RPMI7951 (cell line): ENCODE measurements at regions not wholly inside any gene's neighbourhood (a gene's known extent, or its start where the extent isn't known, plus 50 kb on each side); places are given as distances from the start of the nearest gene placed in this dataset.

Source experiments
- DNase-seq: peaks from one replicate; pipeline ENCODE4 v3.0.0-alpha.2; 2012; ENCODE audit warnings: low read depth

DNA sequence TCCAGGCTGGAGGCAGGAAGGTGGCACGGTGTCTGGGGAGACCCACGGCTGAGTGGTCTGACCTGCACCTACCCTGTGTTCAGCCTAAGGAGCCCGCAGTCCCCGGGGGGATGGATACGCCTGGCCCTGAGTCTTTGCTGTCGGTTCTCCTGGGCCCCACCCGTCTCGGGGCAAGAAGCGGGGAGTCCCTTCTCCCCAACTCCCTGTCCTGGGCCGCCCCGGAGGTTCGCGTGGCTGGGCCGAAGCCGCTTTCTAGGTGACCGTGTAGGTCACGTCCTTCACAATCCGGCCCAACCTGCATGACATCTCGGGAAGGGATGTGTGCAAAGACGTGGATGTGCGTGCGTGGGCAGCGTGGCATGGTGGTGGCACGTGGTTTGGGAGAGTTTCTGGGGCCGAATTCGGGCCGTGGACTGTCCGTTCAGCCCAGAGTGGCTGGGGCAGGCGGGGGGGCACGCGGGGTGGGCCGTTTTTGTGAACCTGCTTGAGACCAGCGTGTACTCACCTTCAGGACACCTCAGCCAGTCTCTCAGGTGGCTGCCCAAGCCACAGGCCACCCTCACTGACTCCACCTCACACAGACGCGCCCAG, 103.3 kb downstream of the PTPRS start:
- no peak for DNase-seq

DNA sequence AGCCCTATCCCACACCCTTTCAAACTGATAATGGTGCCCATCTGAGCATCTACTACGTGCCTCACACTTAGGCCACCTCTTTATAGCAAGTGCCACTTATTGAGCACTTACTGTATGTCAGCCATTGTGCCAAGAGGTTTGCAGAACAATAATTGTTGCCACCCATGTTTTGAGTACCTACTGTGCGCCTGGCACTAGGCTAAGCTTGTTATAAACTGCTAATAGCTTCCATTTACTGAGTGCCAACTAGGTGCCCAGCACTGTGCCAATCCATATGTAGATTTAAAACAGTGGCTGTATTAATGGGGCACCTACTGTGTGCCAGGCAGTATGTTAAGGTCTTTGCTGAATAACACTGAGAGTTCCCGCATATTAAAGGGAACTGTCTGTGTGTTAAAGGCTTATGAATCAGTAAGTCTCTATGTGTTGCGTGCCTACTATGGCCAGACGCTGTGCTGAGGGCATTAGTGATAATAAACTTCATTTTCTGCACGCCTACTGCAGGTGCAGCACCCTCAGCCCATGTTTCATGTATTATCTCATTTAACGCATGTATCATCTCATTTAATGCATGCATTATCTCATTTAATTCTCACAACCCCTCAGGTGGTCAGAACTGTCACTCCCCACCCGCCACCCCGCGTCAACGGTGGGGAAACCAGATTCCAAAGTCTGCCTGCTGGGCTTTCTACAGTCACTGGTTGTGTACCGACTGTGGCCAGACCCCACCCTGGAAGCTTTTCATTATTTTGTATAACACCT, 105.0 kb downstream of the PTPRS start:
- no peak for DNase-seq

DNA sequence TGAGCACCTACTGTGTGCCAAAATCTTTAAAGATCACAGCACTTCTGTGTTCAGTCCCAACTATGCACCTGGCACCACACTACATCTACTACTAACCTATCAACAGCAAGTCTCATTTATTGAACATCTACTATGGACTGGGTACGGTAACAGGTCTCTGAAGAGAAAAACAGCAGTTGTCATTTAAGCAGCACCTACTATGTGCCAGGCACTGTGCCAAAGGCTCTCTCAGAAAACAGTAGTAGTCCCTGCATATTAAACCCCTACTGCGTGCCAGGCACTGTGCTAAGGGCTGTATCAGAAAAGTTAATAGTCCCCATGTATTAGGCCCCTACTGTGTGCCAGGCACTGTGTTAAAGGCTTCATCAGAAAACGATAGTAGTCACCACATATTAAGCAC, 106.2 kb downstream of the PTPRS start:
- no peak for DNase-seq

DNA sequence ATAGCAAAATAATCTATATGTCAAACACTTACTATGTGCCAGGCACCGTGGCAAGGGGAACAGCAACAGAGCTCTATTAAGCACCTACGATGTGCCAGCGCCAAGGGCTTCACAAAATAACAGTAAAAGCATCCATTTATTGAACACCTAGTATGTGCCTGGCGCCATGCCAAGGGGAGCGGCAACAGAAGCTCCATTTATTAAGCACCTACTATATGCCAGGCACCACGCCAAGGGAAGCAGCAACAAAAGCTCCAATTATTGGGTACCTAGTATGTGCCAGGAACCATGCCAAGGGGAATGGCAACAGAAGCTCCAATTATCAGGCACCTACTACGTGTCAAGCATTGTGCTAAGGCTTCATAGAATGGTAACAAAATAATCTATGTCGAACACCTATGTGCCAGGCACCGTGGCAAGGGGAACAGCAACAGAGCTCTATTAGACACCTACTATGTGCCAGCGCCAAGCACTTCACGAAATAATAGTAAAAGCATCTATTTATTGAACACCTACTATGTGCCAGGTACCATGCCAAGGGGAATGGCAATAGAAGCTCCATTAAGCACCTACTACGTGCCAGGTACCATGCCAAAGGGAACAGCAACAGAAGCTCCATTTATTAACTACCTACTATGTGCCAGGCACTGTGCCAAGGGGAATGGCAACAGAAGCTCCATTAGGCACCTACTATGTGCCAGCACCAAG, 107.7 kb downstream of the PTPRS start:
- DNase-seq: no peak

DNA sequence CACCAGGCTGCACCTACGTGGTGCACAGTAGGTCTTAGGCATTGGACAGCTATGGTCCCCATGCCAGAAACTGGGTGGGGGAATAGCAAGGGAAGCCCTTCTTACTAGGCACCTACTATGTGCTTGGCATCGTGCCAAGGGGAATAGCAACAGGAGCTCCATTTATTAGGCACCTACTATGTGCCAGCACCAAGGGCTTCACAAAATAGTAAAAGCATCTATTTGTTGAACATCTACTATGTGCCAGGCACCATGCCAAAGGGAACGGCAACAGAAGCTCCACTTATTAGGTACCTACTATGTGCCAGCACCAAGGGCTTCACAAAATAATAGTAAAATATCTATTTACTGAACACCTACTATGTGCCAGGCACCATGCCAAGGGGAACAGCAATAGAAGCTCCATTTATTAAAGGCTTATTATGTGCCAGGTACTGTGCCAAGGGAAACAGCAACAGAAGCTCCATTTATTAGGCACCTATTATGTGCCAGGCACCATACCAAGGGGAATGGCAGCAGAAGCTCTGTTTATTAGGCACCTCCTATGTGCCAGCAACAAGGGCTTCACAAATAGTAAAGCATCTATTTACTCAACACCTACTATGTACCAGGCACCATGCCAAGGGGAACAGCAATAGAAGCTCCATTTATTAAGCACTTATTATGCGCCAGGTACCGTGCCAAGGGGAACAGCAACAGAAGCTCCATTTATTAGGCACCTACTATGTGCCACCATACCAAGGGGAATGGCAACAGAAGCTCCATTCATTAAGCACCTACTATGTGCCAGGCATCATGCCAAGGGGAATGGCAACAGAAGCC, 108.5 kb downstream of the PTPRS start:
- no peak for DNase-seq

DNA sequence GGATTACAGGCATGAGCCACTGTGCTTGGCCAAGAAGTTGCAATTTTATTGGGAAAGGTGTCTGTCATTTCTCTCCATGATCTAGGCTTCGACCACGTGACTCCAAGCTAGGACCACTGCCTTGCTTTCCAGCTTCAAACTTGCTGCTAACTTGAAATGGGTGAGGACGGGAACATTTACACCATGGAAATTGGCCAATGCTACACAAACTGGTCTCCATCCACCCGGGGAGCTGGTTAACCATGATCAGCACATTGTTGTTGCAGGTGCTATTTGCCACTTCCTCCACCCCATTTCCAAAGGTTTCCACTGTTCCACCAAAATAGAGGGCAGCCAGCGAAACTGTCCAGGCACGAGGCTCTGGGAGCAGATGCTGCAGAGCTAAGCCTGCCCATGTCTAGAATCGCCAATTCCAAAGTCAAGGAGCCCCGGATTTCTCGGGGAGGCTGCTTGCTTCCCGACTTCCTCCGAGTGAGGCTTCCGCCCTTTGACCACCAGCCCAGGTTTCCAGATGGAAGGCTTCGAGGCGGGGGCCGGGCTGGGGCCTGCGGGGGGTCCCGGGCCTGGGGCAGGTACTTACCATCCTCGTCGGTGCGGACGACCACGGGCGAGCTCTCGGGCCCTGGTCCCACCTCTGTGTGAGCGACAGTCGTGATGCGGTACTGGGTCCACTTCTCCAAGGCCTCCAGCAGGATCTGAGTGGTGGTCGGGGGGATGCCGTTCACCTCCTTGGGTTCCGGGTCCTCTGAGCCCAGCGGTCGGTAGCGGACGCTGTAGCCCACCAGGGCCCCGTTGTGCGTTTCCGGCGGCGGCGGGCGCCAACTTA, 109.7 kb downstream of the PTPRS start:
- DNase-seq: no peak

DNA sequence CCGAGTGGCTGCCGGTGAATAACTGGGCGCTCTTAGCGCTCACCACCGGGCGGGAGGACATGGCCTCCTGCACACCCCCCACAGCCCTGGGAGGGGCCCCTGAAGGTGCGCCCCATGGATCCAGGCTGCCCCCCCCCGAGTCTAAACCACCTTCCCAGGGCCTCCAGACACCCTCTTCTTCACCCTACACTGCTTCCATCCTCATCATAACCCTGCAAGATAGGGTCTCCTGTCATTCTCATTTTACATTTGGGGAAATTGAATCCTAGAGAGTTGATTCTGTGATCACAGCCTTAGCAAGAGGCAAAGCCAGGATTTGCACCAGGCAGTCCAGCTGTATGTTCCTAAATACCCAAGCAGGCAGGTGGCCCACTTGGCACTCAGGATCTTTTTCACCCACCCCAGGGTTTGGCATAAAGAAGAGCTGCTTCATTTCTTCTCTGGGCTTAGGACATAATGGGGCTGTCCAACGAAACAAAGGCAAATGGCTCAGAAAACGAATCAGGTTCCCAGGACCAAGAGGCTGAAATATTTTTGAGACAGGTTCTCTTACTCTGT, 110.8 kb downstream of the PTPRS start:
- no peak for DNase-seq

DNA sequence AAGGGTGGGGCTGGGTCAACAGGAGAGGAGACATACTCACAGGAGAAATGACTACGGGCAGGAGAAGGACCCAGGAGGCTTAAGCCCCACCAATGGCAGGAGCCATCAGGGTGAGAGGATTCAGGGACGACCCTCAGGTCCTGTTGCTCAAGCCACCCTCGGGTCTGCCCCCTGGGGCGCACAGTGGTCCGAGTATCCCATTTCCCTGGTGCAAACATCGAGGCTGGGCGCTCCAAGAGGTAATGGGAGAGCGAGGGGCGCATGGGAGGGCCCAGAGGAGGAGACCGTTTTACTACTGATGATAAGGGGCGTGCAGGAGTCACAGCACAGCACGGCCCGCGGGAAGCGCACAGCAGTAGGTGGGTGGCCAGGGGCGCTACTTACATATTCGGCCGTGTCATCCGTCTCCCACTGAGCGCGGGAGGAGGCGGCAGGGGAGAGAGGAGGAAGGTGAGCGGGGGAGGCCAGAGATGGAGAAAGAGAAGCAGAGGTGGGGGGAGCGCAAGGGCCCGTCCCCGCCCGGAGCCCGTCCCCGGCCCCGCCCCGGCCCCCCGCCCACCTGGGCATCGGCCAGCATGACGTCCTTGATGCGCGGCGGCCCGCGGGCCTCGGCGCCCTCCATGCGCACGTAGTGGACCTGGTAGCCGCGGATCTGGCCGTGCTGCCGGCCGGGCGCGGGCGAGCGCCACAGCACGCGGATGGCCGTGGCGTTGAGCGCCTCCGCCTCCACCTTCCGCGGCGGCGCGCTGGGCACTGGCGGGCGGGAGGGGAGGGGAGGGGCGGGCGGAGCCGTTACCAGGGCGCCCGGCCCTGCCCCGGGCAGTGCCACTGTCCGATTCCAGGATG, 111.5 kb downstream of the PTPRS start:
- no peak for DNase-seq

DNA sequence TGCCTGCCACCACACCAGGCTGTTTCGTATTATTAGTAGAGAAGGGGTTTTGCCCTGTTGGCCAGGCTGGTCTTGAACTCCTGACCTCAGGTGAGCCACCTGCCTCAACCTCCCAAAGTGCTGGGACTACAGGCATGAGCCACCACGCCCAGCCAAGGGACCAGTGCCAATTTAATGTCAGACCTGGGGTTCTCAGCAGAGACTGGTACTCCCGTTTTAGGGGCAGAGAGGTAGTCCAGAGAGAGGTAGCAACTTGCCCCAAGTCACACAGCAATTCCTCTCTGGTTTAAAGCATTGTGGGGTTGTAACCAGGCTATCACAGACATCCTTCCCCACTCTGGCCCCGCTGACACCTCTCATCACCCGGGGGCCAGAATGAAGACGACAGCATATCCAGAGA, 112.1 kb downstream of the PTPRS start:
- no peak for DNase-seq

DNA sequence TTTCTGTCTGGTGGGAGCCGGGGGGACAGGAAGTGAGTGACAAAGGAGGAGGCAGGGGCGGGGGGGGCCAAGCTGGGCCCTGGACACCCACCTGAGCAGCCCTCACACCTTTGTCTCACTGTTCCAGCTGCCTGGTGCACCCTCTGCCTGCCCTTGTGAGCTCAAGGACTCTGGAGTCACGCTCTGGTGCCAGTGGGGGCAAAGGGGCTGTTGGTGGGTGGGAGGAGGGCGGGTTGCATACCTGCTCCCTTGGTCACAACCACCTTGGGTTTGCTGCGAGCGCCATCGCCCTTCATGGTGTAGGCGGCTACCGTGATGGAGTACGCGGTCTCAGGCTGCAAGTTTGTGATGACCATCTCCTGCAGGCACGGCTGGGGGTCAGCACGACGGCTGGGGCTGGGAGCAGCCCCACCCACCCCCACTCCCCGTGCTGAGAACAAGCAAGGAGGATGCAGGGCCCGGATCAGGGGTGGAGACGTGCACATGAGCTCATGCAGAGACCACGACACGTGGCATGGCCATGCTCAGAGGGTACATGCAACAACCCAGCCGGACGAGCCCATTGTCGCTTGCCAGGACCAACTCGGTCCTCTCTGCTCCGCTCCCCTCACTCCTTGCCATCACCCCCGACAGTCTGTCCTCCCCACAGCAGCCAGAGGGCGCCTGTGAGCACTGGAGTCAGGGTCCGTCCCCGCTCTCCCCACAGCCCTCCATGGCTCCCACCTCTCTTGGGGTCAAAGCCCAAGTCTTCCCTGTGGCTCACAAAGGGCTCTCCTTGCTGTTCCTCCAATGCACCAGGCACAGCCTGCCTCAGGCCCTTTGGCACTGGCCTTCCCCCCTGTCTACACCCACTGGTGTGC, 114.9 kb downstream of the PTPRS start:
- DNase-seq: no peak

DNA sequence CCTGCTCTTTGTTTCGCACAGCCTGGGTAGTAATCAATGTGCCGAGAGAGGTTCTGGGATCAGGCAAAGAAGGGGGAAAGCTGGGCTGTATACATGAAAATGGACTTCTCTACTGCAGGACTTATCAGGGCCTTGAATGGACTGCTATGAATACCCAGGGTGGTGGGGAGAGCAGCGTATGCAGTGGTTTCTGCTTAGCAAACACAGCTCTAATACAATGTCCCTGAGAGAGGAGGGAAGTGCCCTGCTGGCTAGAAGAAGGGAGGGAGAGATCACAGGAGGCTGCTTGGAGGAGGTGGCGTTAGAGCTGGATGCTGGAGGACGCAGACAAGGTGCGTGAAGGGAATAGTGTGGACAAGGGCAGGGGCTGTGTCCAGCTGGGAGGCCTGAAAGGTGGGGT, 116.1 kb downstream of the PTPRS start:
- DNase-seq: no peak

DNA sequence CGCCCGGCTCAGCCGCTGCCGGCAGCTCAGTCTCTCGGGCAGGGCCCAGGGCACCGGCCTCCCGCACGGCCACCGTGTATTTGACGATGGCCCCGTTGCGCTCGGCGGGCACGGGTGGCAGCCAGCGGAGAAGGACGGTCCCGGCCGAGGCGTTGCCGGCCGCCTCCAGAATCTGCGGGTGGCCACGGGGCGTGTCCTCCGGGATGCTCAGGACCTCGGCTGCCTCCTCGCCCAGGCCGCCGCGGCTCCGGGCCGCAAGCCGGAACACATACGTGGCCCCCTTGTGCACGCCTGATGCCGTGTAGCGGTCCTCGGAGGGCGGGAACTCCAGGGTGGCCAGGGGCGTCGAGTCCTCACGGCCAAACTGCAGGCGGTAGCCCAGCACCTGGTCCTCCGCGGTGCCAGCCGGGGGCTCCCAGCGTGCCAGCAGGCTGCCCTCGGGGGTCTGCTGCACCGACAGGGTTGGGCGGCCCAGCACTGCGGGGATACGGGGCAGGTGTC, 117.7 kb downstream of the PTPRS start:
- no peak for DNase-seq

DNA sequence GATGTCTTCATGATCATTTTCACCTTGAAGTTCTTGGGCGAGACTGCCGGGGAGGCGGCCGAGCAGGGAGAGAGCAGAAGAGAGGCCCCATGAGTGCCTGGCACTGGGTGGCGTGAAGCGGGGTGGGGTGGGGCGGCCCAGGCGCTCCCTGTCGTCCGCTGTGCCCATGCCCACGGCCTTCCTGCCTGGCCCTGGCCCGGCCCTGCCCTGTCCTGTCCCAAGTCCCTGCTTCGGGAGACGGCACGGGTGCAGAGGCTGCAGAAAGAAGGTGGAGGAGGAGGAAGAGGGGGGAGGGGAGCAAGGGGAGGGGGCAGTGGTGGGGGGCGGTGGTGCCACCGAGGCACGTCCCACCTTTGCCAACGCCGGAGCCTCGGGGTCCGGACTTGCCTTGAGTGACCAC, 118.4 kb downstream of the PTPRS start:
- no peak for DNase-seq

DNA sequence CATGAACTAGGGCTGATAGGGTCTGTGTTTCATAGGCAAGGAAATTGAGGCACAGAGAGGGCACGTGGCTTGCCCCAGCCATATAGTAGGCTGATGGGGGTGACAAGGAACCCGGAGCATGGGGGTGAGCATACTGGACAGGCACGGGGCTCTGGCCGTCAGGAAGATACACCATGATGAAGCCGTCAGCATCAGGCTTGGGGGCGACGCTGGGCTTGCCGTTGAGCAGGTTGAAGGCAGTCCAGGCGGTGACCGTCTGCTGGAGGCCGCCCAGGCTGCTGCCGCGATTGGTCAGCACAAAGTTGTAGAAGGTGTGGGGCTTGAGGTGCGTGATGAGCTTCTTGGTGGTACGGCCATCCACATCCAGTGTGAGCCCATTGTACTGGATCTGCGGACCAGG, 119.7 kb downstream of the PTPRS start:
- DNase-seq: no peak

DNA sequence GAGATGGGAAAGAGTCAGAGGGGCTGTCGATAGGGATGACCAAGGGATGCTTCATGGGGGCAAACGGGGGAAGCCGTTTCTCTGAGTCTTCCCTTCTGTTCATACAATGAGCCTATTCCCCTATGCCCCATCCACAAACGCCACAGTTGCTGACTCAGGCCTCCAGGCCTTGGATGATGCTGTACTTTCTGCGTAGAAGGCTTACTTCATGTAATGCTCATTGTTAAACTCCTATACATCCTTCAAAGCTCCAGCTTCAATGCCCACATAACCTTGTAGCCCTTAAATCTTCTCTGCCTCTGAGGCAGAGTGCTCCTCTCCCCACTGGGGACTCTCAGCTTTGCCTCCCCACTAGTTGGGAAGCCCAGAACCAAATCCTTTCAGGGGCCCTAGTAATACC, 120.3 kb downstream of the PTPRS start:
- no peak for DNase-seq

DNA sequence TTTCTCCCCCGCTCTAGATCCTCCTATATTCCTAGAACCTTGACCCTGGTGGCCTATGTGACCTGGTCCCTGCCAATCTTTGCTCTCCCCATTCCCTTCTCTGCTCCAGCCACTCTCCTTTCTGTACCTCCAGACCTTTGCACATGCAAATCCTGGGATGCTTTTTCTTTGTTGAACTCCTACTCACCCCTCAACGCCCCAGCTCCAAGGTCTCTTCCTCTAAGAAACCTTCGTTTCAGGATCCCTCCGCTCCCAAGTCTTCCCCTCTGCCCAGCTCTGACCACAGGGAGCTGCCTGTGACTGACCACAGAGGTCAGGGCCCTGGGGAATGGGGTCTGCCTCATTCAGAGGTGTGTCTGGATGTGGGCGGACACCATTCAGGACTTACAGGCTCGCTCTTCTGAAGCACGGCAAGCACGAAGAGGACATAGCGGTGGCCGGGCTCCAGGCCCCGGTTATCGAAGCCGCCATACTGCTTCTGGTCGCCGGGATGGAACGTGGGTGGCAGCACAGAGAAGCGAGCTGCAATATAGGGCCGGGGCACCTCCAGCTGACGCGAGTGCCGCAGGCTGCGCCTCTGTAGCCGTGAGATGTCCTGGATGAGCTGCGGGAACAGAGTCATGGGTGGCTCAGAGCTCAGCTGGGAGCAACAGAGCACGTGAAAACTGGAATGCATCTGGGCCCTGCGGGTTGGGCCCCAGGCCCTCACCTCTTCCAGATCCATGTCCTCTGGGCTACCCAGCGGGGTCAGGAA, 120.9 kb downstream of the PTPRS start:
- no peak for DNase-seq

DNA sequence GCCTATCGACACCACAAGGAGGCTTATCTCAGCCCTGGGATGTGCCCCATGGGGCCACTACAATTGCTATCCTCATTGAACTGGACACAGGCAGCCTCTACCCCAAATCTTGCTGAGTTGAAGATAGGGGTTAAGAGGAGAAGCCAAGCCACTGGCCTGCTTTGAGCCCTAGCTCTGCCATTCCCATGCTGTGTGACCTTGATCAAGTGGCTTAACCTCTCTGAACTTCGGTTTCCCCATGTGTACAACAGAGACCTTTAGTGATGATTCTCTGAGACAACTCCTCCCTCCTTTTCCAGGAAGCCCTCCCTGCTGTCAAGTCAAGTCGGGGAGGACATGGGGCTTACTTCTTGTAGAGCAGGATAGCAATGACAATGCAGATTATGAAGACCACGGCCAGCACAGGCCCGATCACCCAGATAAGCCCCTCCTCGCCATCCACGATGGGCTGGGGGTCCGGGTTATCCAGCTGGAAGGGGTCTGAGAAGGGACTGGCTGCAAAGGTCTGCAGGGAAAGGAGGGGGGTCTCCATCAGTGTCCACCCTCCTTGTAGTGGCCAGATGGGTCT, 121.6 kb downstream of the PTPRS start:
- DNase-seq: no peak
